GM12892 (cell line): ENCODE measurements at regions not wholly inside any gene's neighbourhood (a gene's known extent, or its start where the extent isn't known, plus 50 kb on each side); places are given as distances from the start of the nearest gene placed in this dataset.

Experiments used
- DNase-seq: peaks from one replicate; pipeline ENCODE4 v3.0.0; 2011; ENCODE audit not compliant: insufficient read length
- FAIRE-seq: peaks from 2 replicates; lab custom pipeline; 2011; peaks lifted over from hg19 to GRCh38; lab: Jason Lieb, UNC
- POLR2A ChIP-seq: IDR thresholded peaks from 2 replicates; pipeline ENCODE4 v1.6.1; 2011; ENCODE audit warnings: low read depth, low read length, control low read depth
- POLR2AphosphoS5 ChIP-seq: IDR thresholded peaks from 2 replicates; pipeline ENCODE4 v1.6.1; 2011; ENCODE audit warnings: low read depth, low read length, control low read depth
- TAF1 ChIP-seq: IDR thresholded peaks from 2 replicates; pipeline ENCODE4 v1.6.1; 2011; ENCODE audit warnings: low read depth, mild to moderate bottlenecking, control low read depth, low read length, borderline replicate concordance

DNA sequence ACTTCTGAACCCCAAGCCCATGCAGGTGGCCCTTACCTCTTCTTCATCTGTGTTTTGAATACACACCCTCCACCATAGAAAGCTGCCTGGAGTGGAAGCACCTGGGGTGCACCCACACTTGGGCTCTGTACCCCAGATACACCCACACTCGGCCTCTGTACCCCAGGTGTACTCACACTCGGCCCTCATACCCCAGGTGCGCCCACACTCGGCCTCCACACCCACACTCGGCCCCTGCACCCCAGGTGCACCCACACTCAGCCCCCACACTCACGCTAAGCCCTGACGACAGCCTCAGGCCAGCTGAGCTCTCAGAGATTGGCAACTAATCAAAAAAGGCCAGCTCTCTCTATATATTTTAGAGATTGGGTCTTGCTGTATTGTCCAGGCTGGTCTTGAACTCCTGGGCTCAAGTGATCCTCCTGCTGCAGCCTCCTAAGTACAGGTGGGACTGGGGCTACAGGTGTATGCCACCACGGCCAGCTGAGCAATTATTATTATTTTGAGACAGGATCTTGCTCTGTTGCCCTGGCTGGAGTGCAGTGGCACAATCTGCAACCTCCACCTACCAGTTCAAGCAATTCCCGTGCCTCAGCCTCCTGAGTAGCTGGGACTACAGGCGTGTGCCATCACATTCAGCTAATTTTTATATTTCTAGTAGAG, 68.9 kb downstream of the PEX11G start:
- no peak for TF ChIP-seq POLR2A
- DNase-seq (no peak), FAIRE-seq (no peak)

- FAIRE-seq, result no peak
- DNase-seq, result no peak
- TF ChIP-seq POLR2A (no peak), POLR2AphosphoS5 (no peak), TAF1 (no peak)
These were observed 66.7 kb downstream of the PEX11G start for GRCh38 chr19:7421941-7422744.
